ENCODE measurements at regions not wholly inside any gene's neighbourhood (a gene's known extent, or its start where the extent isn't known, plus 50 kb on each side); places are given as distances from the start of the nearest gene placed in this dataset.

- Mint-ChIP-seq H3K4me3 (no peak overlapping the region), H3K4me1 (no peaks in the 10 kb centered on the region; the same call in 2 of the 3 replicates), H3K36me3 (ENCODE audit: low read depth) (peaks cover 12% of the 10 kb centered on the region), H3K27ac (no peak overlapping the region), H3K27me3 (ENCODE audit: insufficient read depth, low read depth, poor library complexity) (peaks cover 29% of the 10 kb centered on the region), H3K9me3 (peaks cover 24% of the 10 kb centered on the region)
- DNase-seq (ENCODE audit: low spot score) (no peak), ATAC-seq (no peak)
- no peaks in the 10 kb centered on the region for H3K9me2 ChIP-seq (ENCODE audit: insufficient read depth)
- no peak overlapping the region for H2AFZ ChIP-seq
- H3F3A ChIP-seq (replicated peaks; ENCODE audit: low read depth): no peaks in the 10 kb centered on the region
- H4K20me1 ChIP-seq (replicated peaks; ENCODE audit: insufficient read depth): no peaks in the 10 kb centered on the region
- no peak overlapping the region for H3K4me2 ChIP-seq
- no peak overlapping the region for H3K4me3 ChIP-seq
- H3K79me2 ChIP-seq (replicated peaks; ENCODE audit: insufficient read depth): no peaks in the 10 kb centered on the region
- H3K27ac ChIP-seq (ENCODE audit: low read depth): no peak overlapping the region
- no peaks in the 10 kb centered on the region for H3K4me1 ChIP-seq (ENCODE audit: insufficient read depth)
- H3K36me3 ChIP-seq (ENCODE audit: insufficient read depth): no peaks in the 10 kb centered on the region
- H3K27me3 ChIP-seq (ENCODE audit: insufficient read depth): no peaks in the 10 kb centered on the region
- TF ChIP-seq CREB1 (CRISPR knock-in tag; IDR thresholded peaks at IDR 0.05; ENCODE audit: low read depth) (no peak), ZNF462 (CRISPR knock-in tag; IDR thresholded peaks at IDR 0.05) (no peak), EZH2 (IDR thresholded peaks at IDR 0.05; ENCODE audit: low read depth, unreplicated experiment) (no peak), NANOG (IDR thresholded peaks at IDR 0.05; ENCODE audit: borderline replicate concordance) (no peak), ZNF114 (CRISPR knock-in tag; IDR thresholded peaks at IDR 0.05) (no peak), REST (IDR thresholded peaks at IDR 0.05; ENCODE audit: unreplicated experiment) (no peak)
- TF ChIP-seq, protein P1, sequence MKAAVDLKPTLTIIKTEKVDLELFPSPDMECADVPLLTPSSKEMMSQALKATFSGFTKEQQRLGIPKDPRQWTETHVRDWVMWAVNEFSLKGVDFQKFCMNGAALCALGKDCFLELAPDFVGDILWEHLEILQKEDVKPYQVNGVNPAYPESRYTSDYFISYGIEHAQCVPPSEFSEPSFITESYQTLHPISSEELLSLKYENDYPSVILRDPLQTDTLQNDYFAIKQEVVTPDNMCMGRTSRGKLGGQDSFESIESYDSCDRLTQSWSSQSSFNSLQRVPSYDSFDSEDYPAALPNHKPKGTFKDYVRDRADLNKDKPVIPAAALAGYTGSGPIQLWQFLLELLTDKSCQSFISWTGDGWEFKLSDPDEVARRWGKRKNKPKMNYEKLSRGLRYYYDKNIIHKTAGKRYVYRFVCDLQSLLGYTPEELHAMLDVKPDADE (IDR thresholded peaks at IDR 0.05): no peak
- TF ChIP-seq, protein P2, sequence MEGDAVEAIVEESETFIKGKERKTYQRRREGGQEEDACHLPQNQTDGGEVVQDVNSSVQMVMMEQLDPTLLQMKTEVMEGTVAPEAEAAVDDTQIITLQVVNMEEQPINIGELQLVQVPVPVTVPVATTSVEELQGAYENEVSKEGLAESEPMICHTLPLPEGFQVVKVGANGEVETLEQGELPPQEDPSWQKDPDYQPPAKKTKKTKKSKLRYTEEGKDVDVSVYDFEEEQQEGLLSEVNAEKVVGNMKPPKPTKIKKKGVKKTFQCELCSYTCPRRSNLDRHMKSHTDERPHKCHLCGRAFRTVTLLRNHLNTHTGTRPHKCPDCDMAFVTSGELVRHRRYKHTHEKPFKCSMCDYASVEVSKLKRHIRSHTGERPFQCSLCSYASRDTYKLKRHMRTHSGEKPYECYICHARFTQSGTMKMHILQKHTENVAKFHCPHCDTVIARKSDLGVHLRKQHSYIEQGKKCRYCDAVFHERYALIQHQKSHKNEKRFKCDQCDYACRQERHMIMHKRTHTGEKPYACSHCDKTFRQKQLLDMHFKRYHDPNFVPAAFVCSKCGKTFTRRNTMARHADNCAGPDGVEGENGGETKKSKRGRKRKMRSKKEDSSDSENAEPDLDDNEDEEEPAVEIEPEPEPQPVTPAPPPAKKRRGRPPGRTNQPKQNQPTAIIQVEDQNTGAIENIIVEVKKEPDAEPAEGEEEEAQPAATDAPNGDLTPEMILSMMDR (conservative IDR thresholded peaks at IDR 0.05; ENCODE audit: low read depth in 2 of 2): no peak
Observed at GRCh38 chr14:104303705-104304425, 165.5 kb downstream of the KIF26A start.

All from GM23338 (cell line).